Lower leg skin (tissue), 3 donors: ENCODE measurements at regions not wholly inside any gene's neighbourhood (a gene's known extent, or its start where the extent isn't known, plus 50 kb on each side); places are given as distances from the start of the nearest gene placed in this dataset.

Source experiments
- POLR2A ChIP-seq, 2 donors: fragments of 450-650 bp; IDR thresholded peaks; one replicate each; pipeline ENCODE4 v1.6.1; 2016 to 2017; ENCODE audit warnings: antibody characterized with exemption in 2 of 2, mild to moderate bottlenecking in 1 of 2, moderate library complexity in 1 of 2
- TF ChIP-seq, protein P1 (sequence below), 3 donors: fragments of 450-650 bp; IDR thresholded peaks; one replicate each; pipeline ENCODE4 v1.5.1; 2016; ENCODE audit warnings: antibody characterized with exemption in 3 of 3, mild to moderate bottlenecking in 3 of 3, moderate library complexity in 2 of 3

DNA sequence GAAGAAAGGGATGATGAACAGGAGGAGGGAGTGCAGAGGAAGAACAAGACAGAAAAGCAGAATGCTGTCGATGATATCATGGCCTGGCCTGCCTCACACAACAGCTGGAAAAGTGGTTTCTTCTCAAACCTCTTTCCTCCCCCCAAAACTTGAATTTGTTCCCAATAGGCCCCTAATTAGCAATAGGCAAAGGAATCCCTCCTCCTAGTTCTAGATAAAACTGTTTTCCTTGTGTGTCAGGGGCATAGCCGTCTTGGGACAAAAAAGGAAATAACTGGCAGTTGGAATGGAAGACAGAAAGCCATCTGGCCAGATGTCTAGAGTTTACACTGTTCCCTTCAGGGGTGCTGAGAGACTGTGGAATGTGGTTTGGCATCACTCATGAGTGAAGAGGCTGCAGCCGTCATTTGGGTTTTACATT is 177.8 kb upstream of the C1QTNF7 start:
- TF ChIP-seq POLR2A (IDR thresholded peaks at IDR 0.05): no peak
- TF ChIP-seq, protein P1, sequence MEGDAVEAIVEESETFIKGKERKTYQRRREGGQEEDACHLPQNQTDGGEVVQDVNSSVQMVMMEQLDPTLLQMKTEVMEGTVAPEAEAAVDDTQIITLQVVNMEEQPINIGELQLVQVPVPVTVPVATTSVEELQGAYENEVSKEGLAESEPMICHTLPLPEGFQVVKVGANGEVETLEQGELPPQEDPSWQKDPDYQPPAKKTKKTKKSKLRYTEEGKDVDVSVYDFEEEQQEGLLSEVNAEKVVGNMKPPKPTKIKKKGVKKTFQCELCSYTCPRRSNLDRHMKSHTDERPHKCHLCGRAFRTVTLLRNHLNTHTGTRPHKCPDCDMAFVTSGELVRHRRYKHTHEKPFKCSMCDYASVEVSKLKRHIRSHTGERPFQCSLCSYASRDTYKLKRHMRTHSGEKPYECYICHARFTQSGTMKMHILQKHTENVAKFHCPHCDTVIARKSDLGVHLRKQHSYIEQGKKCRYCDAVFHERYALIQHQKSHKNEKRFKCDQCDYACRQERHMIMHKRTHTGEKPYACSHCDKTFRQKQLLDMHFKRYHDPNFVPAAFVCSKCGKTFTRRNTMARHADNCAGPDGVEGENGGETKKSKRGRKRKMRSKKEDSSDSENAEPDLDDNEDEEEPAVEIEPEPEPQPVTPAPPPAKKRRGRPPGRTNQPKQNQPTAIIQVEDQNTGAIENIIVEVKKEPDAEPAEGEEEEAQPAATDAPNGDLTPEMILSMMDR (IDR thresholded peaks at IDR 0.05): no peak
